HG02885 (cell line): ENCODE measurements at regions not wholly inside any gene's neighbourhood (a gene's known extent, or its start where the extent isn't known, plus 50 kb on each side); places are given as distances from the start of the nearest gene placed in this dataset.
A peak's percentile ranks its signal among the peaks of the same experiment; 100 is the strongest.

Experiments used
- ATAC-seq: cut with Tn5 transposase; IDR thresholded peaks from one replicate; pipeline ENCODE4 v1.9.1; 2021; ENCODE audit warnings: mild to moderate bottlenecking; ENCODE audit not compliant: unreplicated experiment, poor library complexity

DNA sequence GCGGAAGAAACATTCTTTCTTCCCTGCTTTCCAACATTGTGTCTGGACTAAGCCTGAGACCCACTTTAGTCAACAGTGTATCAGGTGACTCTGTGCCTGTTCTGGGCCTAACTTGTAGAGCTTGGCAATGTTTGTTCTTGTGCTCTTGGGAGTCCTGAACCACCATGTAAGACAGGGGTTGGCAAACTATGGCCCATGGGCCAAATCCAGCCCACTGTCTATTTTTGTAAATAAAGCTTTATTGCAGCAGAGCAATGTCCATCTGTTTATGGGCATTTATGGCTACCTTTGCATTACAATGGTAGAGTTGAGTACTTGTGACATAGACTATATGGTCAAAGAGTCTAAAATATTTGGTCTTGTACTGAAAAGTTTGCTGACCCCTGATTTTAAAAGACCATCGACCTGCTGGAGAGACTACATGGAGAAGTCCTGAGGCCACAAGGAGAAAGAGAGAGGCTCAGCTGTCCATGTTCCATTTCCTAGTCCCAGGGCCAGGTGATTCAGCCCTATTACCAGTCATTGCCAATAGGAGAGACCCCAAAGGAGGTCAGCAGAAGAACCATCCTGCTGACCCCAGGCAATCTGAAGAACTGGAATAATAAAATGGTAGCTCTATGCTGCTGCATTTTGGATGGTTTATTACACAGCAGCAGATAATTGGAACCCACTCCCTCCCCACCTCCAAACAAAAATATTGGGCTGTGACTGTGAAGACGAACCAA lies 211.3 kb downstream of the AUH start:
- no peak for ATAC-seq

DNA sequence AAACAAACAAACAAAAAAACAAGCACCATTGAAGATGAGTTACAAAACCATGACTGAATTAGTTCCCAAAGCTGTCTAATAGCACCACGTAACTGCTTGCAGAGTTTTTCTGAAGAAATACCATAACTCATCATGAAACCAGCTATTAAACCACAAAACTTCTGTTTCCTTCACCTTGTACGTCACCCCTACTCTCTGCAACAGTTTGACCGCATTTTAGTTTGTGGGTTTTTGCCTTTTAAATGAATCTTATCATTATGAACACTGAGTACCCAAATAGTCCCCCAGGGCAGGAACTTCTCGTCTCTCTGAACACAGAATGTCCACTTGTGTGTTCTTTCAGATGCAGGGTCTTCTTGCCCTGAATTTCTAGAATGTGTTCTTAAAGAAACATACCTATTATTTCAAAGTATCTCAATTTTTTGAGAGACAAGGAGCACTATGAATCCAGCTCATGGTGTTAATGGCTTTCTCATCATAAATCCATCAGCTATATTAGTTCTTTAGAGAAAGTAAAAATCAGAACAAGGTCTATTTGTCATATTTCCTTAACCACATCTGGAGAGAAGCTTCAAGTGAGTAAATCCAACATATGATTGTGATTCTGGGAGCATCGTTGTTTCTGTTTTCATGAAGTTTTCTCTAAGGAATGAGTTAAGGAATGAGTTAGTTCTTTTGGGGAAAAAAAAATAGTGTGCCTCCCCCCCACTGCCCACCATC lies 210.6 kb downstream of the AUH start:
- ATAC-seq = peak; percentile 73

DNA sequence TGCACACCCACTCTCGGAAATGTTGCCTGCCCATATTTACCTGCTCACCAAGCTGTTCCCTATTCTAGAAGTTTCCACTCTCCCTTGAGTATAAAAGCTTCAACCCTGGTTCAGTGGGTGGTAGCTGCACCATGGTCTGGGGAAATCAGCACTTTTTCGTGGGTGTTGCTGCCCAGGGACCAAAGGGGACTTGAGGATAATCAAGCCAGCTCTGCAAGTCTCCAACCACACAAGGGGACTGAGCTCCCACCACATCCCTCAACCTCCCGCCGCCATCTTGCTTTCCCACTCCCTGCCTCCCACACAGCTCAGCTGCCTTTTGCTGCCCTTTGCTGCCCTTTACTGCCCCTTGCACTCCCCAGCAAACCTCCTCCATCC lies 210.0 kb downstream of the AUH start:
- no peak for ATAC-seq

DNA sequence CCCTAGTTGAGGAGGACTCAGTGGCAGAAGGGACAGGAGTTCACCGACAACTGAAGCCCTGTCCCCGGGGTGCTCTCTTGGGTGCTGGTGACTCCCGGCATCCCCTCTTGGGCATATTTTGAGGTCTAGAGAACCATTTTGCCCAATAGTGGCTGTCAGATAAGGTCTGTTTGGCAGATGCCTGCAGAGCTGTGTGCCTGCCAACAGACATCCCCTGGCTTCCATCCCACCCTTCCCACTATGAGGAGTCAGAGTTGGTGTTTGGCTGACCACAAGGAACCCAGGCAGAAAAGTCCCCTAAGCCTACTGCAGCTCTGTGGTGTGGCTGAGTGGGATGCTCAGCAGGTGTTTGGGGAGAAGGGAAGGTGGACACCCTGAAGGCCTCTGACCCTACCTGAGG lies 207.0 kb downstream of the AUH start:
- ATAC-seq = no peak

DNA sequence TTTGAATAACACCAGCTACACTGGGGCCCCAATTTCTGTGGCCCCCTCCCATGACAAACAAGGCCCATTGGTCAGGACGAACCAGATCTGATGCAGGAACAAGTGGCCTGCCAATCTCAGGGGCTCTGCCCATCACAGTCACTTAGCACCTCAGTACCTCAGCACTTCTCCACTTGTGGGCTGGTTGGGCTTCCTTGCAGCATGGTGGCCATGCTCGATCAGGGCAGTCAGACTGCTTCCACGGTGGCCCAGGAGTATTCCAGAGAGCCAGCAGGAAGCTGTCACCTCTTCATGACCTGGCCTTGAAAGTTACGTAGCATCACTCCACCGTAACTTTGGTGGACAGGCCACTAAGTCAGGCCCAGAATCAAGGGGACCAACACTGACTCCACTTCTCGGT lies 206.5 kb downstream of the AUH start:
- no peak for ATAC-seq

DNA sequence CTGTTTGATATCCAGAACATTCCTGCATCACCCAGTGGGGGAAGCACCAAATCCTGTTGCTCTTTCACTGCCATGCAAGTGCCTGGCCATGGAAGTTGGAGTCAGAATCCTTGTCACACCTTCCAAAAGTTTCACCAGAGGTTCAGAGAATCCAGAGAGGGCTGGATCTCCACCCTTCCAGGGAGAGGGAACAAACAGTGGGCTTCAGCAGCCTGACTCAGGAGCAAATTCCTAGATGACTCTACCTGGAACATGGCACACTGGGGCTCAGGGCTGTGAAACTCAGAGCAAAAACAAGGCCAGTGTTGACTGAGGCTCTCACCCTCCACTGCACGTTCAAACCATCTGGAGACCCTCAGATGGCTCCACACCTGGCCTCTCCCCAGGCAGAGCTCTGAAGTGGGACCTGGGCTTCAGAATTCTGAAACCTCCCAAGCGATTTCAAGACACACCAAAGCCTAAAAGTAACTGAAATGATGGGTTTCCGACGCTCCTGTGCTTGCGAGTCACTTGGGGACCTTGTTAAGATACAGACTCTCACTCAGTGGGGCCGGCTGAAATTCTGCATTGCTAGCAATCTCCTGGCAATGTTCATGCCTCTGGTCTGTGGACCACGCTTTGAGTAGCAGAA lies 205.9 kb downstream of the AUH start:
- no peak for ATAC-seq

DNA sequence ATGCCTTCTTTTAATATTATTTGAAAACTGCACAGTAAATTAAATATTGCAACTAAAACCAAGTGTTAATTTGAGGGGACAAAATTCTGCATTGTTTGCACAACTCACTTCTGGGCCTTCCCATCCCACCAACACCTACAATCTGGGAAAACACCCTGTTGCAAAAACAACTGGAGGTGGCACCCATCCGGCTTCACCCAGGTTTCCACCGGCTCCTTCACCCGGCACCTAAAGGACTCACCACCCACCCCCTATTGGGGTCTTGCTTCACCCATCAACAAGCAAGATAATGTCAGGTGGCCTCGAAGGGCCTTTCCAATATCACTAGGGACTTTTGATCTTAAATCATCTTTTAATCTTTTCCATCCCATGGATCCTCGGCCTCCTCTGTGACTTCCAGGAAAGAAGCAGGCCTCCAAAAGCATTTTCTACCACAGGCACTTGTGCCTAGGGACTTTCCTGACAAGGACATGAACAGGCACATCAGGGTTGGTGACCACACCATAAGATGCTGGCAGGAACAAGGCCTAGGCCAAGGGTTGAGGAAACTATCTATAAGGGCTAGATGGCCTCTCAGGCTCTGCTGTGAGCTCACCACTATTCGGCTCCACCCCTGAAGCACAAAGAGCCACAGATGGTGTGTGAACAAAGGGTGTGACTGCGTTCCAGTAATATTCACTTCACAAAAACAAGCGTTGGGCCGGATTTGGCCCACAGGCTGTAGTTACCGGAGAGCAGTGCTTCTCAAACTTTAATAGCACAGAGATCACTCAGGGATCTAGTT lies 205.1 kb downstream of the AUH start:
- no peak for ATAC-seq

DNA sequence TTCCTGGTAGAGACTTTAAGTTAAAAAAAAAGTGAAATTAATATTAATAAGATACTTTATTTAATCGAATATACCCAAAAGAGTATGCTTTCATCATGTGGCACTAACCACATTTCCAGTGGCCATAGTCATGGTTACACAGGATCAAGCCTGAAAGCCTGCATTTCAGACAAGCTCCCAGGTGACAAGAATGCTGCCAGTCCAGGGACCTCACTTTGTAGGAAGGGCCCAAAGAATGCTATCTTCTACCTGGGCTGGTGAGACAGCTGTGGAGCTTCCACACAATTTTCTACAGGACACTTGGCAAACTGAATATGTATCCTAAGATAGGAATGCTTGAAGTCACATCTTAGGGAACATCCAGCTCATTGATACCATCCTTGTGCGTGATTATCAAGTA lies 203.8 kb downstream of the AUH start:
- ATAC-seq = no peak

DNA sequence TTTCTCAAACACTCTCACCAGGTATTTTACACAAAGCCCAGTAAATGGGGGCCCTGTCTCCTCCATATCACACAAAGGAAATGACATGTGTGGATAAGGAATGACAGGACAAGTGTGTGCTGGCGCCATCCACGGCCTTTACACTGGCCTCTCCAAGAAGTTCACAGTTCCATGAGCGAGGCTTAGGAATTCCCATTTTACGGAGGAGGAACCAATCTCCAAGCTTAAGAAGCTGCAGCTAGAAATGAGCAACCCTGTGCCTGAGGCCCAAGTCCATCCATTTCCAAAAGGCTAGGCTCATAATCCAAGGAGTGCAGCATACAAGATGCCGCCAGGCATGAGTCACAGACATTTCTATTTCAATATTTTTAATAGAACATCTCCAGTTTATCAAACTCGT lies 203.4 kb downstream of the AUH start:
- ATAC-seq = no peak

DNA sequence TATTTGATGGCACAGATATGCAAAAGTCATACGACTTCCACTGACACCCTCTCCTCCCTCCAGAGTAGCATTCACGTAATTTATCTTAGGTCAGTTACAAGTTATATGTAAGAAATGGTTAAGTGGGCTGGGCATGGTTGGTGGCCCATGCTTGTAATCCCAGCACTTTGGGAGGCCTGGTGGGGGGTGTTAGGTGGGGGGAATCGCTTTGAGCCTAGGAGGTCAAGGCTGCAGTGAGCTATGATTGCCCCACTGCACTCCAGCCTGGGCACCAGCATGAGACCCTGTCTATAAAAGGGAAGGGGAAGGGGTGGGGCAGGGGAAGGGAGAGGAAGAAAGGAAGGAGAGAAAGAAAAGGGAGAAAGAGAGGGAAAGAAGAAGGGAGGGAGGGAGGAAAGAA lies 202.8 kb downstream of the AUH start:
- ATAC-seq = no peak

DNA sequence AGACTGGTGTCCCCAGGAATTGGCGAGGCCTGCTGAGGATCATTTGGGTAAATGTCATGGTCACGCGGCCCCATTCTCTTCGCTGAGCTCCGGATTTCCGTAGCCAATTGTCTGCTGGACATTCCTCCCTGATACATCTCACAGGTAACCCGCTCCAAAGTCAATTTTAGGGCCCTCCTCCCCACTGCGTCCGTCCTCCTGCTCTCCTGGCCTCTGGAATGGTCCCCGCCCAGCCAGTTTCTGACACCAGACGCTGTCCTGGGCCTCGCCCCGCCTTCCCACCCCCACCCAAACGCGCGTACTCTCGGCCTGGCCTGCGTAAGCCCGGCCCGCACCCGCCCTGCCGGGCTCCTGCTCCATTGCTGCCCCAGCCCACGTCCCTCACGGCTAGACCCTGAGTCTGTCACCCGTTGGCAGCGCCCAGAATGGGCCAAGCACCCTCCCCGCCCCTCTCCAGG lies 202.0 kb downstream of the AUH start:
- no peak for ATAC-seq

DNA sequence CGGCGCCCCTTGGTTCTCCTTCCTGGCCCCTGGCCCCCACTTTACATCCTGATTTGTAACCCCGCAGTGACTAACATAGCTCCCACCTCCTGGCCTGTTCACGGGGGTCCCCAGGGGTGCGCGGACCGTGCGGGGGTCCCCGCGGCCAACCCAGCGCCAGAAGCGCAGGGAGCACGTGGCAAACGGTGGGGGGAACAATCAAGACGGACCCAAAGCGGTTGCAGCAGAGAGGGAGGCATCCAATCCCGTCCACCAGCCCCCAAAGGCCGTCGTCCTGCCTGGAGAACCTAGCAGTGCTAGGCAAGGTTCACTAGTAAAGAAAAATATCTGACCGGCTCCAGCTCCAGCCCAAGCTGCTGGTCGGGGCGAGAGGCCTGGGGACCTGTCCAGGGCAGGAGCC lies 201.5 kb downstream of the AUH start:
- no peak for ATAC-seq

DNA sequence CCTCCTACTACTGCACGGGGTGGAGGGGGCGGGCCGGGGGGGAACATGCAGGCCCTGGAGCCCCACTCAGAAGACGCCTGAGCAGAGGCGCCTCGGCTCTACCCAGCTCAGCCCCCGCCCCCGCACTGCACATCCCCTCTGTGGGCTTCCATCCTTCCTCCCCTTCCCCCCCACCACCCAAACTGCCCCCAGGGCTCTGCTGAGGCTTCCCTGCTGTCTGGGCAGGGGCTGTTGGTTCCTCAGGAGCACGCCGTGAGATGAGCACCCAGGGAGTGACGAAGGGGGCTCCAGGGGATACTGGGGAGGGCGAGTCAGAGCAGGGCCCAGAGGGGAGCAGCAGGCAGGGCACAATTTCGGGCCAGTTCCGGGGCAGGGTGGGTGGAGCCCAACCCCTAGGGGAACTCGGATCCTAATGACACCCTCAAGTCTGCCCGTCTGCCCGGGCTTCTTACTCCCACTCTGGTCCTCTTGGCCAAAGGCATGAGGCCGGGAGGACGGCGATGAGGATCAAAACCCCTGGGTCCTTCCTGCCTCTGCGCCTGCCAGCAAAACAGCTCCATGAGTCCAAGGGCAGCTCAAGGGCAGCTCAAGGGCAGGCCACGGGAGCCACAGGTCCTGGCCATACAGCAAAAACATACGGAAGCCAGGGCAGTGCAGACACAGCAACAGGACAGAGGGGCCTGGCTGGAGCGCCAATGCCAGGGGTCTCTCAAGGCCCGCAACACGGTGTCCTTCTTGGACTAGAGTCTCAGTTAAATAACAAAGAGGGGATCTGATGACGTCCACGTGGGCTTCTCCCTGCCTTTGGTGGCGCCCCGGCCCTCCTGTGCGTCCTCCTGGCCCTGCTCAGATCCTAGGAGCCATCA lies 200.9 kb downstream of the AUH start:
- ATAC-seq = no peak

DNA sequence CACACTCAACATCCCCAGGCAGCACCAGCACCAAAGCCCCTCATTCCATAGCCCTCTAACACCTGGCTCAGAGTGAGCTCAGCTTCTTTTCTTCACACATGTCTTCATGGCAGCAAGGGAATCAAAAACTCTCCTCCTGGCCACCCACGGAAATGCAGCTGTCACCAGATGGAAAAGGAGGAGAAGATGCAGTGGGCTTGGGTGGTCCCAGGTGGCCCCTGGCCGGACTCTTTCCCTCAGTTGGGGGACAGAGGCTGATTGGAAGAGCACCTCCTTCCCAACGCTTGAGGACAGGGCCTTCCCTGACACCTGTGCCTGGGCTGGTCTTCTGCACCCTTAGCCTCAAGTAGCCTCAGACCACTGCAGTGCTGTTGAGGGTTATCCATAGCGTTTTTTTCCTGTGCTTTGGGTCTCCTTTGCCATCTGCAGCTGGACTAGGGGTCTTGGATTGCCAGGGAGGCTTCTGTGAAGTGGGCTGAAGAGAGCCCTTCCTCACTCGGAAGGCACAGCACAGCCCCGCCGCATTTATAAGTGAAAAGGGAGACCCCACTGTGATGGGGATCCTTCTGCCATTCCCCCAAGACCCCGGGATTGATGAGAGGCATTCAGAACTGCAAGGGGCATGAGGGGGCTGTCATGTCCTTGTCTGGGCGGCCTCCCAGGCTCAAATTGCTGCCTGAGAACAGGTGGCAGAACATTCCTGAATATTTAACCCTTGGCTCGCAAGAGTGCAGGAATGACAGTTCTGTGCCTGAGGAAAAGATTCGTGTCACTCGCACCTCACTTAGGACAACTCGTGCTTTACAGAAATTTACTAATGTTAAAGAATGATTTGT lies 200.0 kb downstream of the AUH start:
- ATAC-seq = no peak

DNA sequence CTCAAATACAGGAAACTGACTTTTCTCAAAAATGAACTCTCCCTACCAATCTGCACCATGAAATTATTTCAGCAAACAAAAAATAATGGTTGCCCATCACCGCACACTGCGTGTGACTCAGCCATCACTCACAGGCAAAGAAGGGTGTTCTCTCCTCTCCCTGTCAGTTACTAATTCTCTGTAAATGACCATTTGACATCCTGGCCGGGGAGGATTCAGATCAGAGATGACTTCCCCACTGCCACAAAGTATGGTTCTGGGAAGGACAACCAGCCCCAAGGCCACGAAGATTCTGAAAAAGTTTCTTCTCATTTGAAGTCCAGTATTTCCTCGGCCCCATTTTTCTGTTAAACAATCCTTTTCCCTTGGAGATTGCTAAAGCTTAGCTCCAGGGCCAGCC lies 199.4 kb downstream of the AUH start:
- no peak for ATAC-seq

DNA sequence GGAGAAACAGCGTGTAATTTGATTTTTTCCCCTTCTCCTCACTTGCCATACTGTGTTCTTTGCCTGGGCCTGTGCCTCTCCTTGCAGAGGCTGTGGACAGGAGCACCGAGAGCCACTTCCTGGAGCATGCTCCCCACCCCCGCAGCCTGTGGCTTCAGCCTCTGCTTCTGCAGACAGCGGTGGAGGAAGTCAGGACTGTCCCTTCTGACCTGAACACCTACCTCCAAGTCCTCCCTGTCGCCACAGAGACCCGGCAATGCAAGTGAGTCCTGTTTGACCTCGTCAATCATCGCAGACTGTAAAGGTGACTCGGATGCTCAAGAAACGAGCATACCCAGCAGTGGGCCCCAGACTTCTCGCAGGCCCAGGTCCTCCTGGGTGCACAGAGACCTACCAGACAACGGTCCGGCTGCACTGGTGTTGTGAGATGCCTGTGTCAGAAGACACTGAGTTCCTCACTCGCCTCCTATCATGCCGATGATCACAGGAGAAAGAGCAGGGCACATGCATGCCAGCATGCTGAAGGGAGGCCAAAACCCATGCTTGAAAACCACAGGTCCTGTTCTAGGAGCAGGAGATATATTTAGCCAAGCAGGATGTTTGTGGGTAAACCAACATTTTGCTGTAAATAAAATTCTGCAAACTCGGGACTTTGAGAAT lies 198.8 kb downstream of the AUH start:
- peak; percentile 86 for ATAC-seq

DNA sequence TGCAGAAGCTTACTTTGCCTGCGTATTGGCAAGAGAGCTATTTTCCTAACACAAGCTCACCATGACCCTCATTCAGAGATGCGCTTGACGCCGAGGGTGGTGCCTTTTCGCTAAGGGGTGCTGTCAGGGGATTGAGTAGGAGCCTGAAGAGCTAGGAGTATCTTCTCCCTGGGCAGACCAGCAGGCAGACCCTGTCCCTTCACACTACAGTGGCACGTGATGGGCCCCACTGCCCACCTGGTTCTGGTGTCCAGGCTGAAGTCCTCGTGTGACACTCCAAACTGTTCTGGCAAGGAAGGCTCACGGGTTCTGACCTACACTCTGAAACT lies 198.3 kb downstream of the AUH start:
- ATAC-seq = no peak

DNA sequence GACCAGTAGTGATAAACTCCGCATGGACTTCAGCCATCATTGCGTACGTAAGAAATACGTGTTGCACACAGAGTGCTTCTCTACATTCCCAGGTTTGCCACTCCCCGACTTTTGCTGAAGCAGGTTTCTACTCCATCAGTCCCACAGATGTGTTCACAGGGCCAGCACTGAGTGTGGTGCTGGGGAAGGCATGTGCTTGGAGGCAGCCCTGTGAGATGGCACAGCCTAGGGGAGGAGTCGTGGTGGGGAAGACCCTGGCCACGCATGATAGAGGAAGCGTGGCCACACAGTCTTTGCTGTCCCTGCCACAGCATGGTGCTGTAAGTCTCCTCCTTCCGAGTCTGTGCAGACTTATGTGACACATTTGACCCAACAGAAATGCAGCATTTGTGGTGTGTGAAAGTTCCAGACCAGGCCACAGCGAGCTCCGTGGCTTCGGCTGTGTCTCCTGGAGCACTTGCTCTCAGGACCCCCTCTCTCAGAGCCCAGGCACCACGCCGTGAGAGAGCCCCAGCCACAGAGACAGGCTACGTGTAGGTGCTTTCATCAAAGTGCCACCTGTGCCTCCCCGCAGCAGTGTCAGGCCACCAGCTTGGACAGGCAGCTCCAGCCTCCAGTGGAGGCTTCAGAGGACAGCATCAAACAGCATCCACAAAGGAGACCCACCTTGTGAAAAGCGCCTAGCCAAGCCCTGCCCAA lies 197.8 kb downstream of the AUH start:
- ATAC-seq = no peak
